GM12878 (cell line): ENCODE measurements at regions not wholly inside any gene's neighbourhood (a gene's known extent, or its start where the extent isn't known, plus 50 kb on each side); places are given as distances from the start of the nearest gene placed in this dataset.
"Not testable (repeated sequence)": the region's sequence is repeated elsewhere in the genome, so short reads cannot be mapped to it uniquely, and the experiment has no call there.

ENCODE experiments used
- ATAC-seq: fragments of 200-7000 bp; cut with Tn5 transposase; 3 replicates; pipeline ENCODE4 v1.9.1; 2020; ENCODE audit warnings: mild to moderate bottlenecking, moderate library complexity
- BruUV-seq: library from RNA; stranded (reverse); fragments of 400-500 nt; replicated peaks from 2 replicates; lab custom pipeline; 2021; lab: Mats Ljungman, UMichigan
- CTCF ChIA-PET: fragments of 300-600 bp; sonication (Branson Sonifier 250); formaldehyde crosslinking; extraction: SDS; loops from one replicate; lab custom pipeline; 2021; ENCODE audit warnings: inconsistent platforms; lab: Yijun Ruan, JAX
- POLR2A ChIA-PET: fragments of 350-600 bp; formaldehyde crosslinking; extraction: SDS; loops from one replicate; lab custom pipeline; 2021; ENCODE audit warnings: inconsistent platforms; lab: Charles Lee
- RAD21 ChIA-PET: fragments of 300-600 bp; sonication (Branson Sonifier 250); formaldehyde crosslinking; loops from one replicate; lab custom pipeline; 2023; ENCODE audit warnings: antibody characterized with exemption; ENCODE audit not compliant: unreplicated experiment; lab: Charles Lee
- SMC1A ChIA-PET: fragments of 300-600 bp; sonication (Branson Sonifier 250); formaldehyde crosslinking; loops from one replicate; lab custom pipeline; 2023; ENCODE audit not compliant: unreplicated experiment, uncharacterized antibody; lab: Charles Lee
- DNase-seq: peaks from one replicate; pipeline ENCODE4 v3.0.0-alpha.2; 2011; ENCODE audit warnings: low read depth, low spot score
- FAIRE-seq: peaks from 3 replicates; lab custom pipeline; 2011; peaks lifted over from hg19 to GRCh38; lab: Jason Lieb, UNC
- H2AFZ ChIP-seq: 2 replicates; pipeline ENCODE4 v1.6.0; 2011; ENCODE audit warnings: low read depth, low read length, control low read depth; ENCODE audit not compliant: control insufficient read depth
- H3K27ac ChIP-seq: 2 replicates; pipeline ENCODE4 v1.5.1; 2011; ENCODE audit warnings: control low read depth; ENCODE audit not compliant: control insufficient read depth, insufficient read depth
- H3K27me3 ChIP-seq, 2 experiments: replicated peaks in 1 of 2; 2 replicates each; pipeline versions ENCODE4 v1.6.0 to v1.6.1; 2011; ENCODE audit warnings: low read length in 1 of 2; ENCODE audit not compliant: control insufficient read depth in 2 of 2, insufficient read depth in 2 of 2
- H3K36me3 ChIP-seq, 2 experiments: 2 replicates each; pipeline ENCODE4 v1.5.1; 2011; ENCODE audit warnings: low read length in 1 of 2; ENCODE audit not compliant: control insufficient read depth in 2 of 2, insufficient read depth in 2 of 2
- H3K4me1 ChIP-seq: 2 replicates; pipeline ENCODE4 v1.6.1; 2011; ENCODE audit warnings: mild to moderate bottlenecking, low read length, moderate library complexity, mixed read lengths; ENCODE audit not compliant: control insufficient read depth, insufficient read depth
- H3K4me2 ChIP-seq: 2 replicates; pipeline ENCODE4 v1.6.0; 2011; ENCODE audit warnings: control low read depth; ENCODE audit not compliant: control insufficient read depth, insufficient read depth
- H3K4me3 ChIP-seq: fragments of 200-600 bp; sonication (generic); 2 replicates; pipeline ENCODE4 v1.5.1; 2016
- H3K79me2 ChIP-seq: 2 replicates; pipeline ENCODE4 v1.6.0; 2011; ENCODE audit warnings: low read length; ENCODE audit not compliant: control insufficient read depth, insufficient read depth
- H3K9ac ChIP-seq: 2 replicates; pipeline ENCODE4 v1.8.0; 2011; ENCODE audit warnings: low read length, control low read depth, mixed read lengths; ENCODE audit not compliant: control insufficient read depth, insufficient read depth
- H3K9me3 ChIP-seq: replicated peaks from 3 replicates; pipeline ENCODE4 v1.5.1; 2011; ENCODE audit warnings: mild to moderate bottlenecking, low read length; ENCODE audit not compliant: control insufficient read depth, insufficient read depth
- H4K20me1 ChIP-seq: 2 replicates; pipeline ENCODE4 v1.6.0; 2011; ENCODE audit not compliant: control insufficient read depth, insufficient read depth
- ATF7 ChIP-seq: fragments of 450-650 bp; IDR thresholded peaks from 2 replicates; pipeline ENCODE4 v1.6.1; 2016; ENCODE audit warnings: low read depth, mild to moderate bottlenecking
- CHD4 ChIP-seq: fragments of 200-600 bp; sonication (generic); IDR thresholded peaks from 2 replicates; pipeline ENCODE4 v1.6.1; 2016; ENCODE audit warnings: mild to moderate bottlenecking
- E2F4 ChIP-seq: IDR thresholded peaks from 2 replicates; pipeline ENCODE4 v1.6.1; 2012; ENCODE audit warnings: low read depth, low read length, improper control_type of control experiment
- NR2C1 ChIP-seq: fragments of 450-650 bp; IDR thresholded peaks from 2 replicates; pipeline ENCODE4 v1.6.1; 2017; ENCODE audit warnings: antibody characterized with exemption, mild to moderate bottlenecking, moderate library complexity
- PRDM15 ChIP-seq: fragments of 450-650 bp; formaldehyde crosslinking; IDR thresholded peaks from 2 replicates; pipeline ENCODE4 v1.4.0; 2020; ENCODE audit warnings: mild to moderate bottlenecking, moderate library complexity
- SMAD1 ChIP-seq: fragments of 450-650 bp; IDR thresholded peaks from 2 replicates; pipeline ENCODE4 v1.6.1; 2018; ENCODE audit warnings: mild to moderate bottlenecking, low read depth; ENCODE audit not compliant: partially characterized antibody
- TCF12 ChIP-seq: IDR thresholded peaks from 2 replicates; pipeline ENCODE4 v1.6.1; 2011; ENCODE audit warnings: low read depth, mild to moderate bottlenecking, low read length
- WGBS: methylation state at CpG from one replicate; pipeline ENCODE4 v1.1.6; 2016; ENCODE audit warnings: low lambda C conversion rate; ENCODE audit not compliant: insufficient replicate concordance, insufficient coverage; ENCODE audit errors: missing lambda C conversion rate; 5-methylcytosine and 5-hydroxymethylcytosine counted together
- in situ Hi-C: fragments of 300-500 bp; cut with MboI; formaldehyde crosslinking; loops from 9 replicates; pipeline ENCODE4 v1.14.3; 2018; ENCODE audit warnings: mixed read lengths
- intact Hi-C: fragments of 100-400 bp; cut with micrococcal nuclease; formaldehyde crosslinking; loops from one replicate; pipeline ENCODE4 v1.14.2; 2022; ENCODE audit not compliant: unreplicated experiment

GRCh38 chr12:131223791-131224225, 270.1 kb downstream of the ADGRD1 start:
- in situ Hi-C loops, result no loop called here
- no peak for DNase-seq
- Histone ChIP-seq H3K9me3 (no peaks in the 10 kb centered on the region), H3K9ac (no peak overlapping the region), H3K4me3 (no peak overlapping the region), H3K36me3 (no peaks in the 10 kb centered on the region), H2AFZ (no peak overlapping the region), H3K27ac (no peak overlapping the region), H4K20me1 (no peaks in the 10 kb centered on the region), H3K4me1 (peaks cover 24% of the 10 kb centered on the region), H3K27me3 (no peaks in the 10 kb centered on the region), H3K79me2 (no peaks in the 10 kb centered on the region; the same call in 1 of the 2 replicates), H3K4me2 (no peak overlapping the region)
- ATAC-seq, result no peak
- TF ChIP-seq NR2C1 (no peak), TCF12 (no peak), SMAD1 (no peak), ATF7 (no peak), PRDM15 (CRISPR knock-in tag) (no peak), CHD4 (no peak), E2F4 (no peak)
- FAIRE-seq, result no peak
- ChIA-PET POLR2A (no interaction called here), RAD21 (no interaction called here), SMC1A (no interaction called here), CTCF (no interaction called here)
- no TSS peak for BruUV-seq
- 97% methylated on average over 12 of the region's 13 CpGs for WGBS
- intact Hi-C loops, result no loop called here

GRCh38 chr12:131224226-131225065, 270.7 kb downstream of the ADGRD1 start:
- POLR2A ChIA-PET, FAIRE-seq, SMC1A ChIA-PET, H3K27ac ChIP-seq, H3K79me2 ChIP-seq, intact Hi-C loops, in situ Hi-C loops, H4K20me1 ChIP-seq, H3K36me3 ChIP-seq, RAD21 ChIA-PET, BruUV-seq, DNase-seq, H3K27me3 ChIP-seq, H3K9ac ChIP-seq, H3K9me3 ChIP-seq, H2AFZ ChIP-seq, H3K4me2 ChIP-seq, H3K4me3 ChIP-seq, CTCF ChIA-PET: not testable (repeated sequence)
- peak; percentile 51 for ATAC-seq
- 59% methylated on average over 5 of the region's 17 CpGs for WGBS
- peaks cover 18% of the 10 kb centered on the region for H3K4me1 ChIP-seq
